ENCODE measurements at regions not wholly inside any gene's neighbourhood (a gene's known extent, or its start where the extent isn't known, plus 50 kb on each side); places are given as distances from the start of the nearest gene placed in this dataset.

DNA sequence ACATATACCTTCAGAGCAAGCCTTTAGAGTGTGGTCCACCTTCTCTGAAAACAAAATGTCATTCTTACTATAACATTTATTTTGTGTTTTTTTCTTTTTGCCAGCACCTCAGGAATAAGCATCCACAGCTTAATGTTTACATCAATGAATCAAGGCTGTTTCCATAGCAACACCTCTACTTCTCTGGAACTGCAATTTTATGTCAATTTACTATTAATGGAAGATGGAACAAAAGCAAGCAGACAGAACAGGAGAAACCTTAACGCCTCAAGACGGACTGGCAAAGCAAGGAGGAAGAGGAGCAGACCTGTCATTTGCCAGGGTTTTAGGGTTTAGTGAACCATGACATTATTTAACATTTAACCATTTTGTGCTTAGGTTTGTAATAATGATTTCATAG lies 63.1 kb downstream of the PRR15 start (continued):
- TF ChIP-seq, protein P1, sequence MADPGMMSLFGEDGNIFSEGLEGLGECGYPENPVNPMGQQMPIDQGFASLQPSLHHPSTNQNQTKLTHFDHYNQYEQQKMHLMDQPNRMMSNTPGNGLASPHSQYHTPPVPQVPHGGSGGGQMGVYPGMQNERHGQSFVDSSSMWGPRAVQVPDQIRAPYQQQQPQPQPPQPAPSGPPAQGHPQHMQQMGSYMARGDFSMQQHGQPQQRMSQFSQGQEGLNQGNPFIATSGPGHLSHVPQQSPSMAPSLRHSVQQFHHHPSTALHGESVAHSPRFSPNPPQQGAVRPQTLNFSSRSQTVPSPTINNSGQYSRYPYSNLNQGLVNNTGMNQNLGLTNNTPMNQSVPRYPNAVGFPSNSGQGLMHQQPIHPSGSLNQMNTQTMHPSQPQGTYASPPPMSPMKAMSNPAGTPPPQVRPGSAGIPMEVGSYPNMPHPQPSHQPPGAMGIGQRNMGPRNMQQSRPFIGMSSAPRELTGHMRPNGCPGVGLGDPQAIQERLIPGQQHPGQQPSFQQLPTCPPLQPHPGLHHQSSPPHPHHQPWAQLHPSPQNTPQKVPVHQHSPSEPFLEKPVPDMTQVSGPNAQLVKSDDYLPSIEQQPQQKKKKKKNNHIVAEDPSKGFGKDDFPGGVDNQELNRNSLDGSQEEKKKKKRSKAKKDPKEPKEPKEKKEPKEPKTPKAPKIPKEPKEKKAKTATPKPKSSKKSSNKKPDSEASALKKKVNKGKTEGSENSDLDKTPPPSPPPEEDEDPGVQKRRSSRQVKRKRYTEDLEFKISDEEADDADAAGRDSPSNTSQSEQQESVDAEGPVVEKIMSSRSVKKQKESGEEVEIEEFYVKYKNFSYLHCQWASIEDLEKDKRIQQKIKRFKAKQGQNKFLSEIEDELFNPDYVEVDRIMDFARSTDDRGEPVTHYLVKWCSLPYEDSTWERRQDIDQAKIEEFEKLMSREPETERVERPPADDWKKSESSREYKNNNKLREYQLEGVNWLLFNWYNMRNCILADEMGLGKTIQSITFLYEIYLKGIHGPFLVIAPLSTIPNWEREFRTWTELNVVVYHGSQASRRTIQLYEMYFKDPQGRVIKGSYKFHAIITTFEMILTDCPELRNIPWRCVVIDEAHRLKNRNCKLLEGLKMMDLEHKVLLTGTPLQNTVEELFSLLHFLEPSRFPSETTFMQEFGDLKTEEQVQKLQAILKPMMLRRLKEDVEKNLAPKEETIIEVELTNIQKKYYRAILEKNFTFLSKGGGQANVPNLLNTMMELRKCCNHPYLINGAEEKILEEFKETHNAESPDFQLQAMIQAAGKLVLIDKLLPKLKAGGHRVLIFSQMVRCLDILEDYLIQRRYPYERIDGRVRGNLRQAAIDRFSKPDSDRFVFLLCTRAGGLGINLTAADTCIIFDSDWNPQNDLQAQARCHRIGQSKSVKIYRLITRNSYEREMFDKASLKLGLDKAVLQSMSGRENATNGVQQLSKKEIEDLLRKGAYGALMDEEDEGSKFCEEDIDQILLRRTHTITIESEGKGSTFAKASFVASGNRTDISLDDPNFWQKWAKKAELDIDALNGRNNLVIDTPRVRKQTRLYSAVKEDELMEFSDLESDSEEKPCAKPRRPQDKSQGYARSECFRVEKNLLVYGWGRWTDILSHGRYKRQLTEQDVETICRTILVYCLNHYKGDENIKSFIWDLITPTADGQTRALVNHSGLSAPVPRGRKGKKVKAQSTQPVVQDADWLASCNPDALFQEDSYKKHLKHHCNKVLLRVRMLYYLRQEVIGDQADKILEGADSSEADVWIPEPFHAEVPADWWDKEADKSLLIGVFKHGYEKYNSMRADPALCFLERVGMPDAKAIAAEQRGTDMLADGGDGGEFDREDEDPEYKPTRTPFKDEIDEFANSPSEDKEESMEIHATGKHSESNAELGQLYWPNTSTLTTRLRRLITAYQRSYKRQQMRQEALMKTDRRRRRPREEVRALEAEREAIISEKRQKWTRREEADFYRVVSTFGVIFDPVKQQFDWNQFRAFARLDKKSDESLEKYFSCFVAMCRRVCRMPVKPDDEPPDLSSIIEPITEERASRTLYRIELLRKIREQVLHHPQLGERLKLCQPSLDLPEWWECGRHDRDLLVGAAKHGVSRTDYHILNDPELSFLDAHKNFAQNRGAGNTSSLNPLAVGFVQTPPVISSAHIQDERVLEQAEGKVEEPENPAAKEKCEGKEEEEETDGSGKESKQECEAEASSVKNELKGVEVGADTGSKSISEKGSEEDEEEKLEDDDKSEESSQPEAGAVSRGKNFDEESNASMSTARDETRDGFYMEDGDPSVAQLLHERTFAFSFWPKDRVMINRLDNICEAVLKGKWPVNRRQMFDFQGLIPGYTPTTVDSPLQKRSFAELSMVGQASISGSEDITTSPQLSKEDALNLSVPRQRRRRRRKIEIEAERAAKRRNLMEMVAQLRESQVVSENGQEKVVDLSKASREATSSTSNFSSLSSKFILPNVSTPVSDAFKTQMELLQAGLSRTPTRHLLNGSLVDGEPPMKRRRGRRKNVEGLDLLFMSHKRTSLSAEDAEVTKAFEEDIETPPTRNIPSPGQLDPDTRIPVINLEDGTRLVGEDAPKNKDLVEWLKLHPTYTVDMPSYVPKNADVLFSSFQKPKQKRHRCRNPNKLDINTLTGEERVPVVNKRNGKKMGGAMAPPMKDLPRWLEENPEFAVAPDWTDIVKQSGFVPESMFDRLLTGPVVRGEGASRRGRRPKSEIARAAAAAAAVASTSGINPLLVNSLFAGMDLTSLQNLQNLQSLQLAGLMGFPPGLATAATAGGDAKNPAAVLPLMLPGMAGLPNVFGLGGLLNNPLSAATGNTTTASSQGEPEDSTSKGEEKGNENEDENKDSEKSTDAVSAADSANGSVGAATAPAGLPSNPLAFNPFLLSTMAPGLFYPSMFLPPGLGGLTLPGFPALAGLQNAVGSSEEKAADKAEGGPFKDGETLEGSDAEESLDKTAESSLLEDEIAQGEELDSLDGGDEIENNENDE (IDR thresholded peaks at IDR 0.05; ENCODE audit: insufficient replicate concordance, low read length) = no peak
- no peak for TF ChIP-seq NRF1 (IDR thresholded peaks at IDR 0.05; ENCODE audit: low read depth, low read length)
- TF ChIP-seq, protein P2, sequence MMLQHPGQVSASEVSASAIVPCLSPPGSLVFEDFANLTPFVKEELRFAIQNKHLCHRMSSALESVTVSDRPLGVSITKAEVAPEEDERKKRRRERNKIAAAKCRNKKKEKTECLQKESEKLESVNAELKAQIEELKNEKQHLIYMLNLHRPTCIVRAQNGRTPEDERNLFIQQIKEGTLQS (IDR thresholded peaks at IDR 0.05; ENCODE audit: insufficient read depth, low read depth, low read length) = no peak
- TF ChIP-seq CTBP2 (IDR thresholded peaks at IDR 0.05; ENCODE audit: borderline replicate concordance, insufficient read depth, insufficient read length, low read length) = no peak
- TF ChIP-seq TEAD4 (IDR thresholded peaks at IDR 0.05; ENCODE audit: low read depth, low read length) = no peak
- TF ChIP-seq BRCA1 (IDR thresholded peaks at IDR 0.05; ENCODE audit: low read depth, low read length) = no peak
- TF ChIP-seq BCL11A (IDR thresholded peaks at IDR 0.05; ENCODE audit: low read depth in 2 of 2, low read length in 2 of 2) = no peak
- TF ChIP-seq JUND (IDR thresholded peaks at IDR 0.05; ENCODE audit: low read length) = no peak
- no peak for TF ChIP-seq RNF2 (IDR thresholded peaks at IDR 0.05; ENCODE audit: borderline replicate concordance, low read depth, low read length, missing control alignments, poor library complexity, severe bottlenecking)
- TF ChIP-seq JUN (IDR thresholded peaks at IDR 0.05; ENCODE audit: low read depth, low read length) = no peak
